H1 (cell line): ENCODE measurements at regions not wholly inside any gene's neighbourhood (a gene's known extent, or its start where the extent isn't known, plus 50 kb on each side); places are given as distances from the start of the nearest gene placed in this dataset.

Experiments used
- ASH2L ChIP-seq: fragments of 200-600, 300-600 bp; sonication (generic); IDR thresholded peaks from one replicate; pipeline ENCODE4 v1.7.1; 2017; ENCODE audit warnings: low read length
- CBX8 ChIP-seq: fragments of 300-800, 300-1000 bp; sonication (generic); IDR thresholded peaks from 2 replicates; pipeline ENCODE4 v1.7.1; 2016; ENCODE audit warnings: low read depth, low read length, borderline replicate concordance
- CEBPB ChIP-seq: IDR thresholded peaks from 2 replicates; pipeline ENCODE4 v1.6.1; 2012; ENCODE audit warnings: low read depth, low read length
- EGR1 ChIP-seq: IDR thresholded peaks from 2 replicates; pipeline ENCODE4 v1.6.1; 2011; ENCODE audit warnings: low read depth, low read length, borderline replicate concordance
- EP300 ChIP-seq, 2 experiments: IDR thresholded peaks; 1 replicate in 1 of 2; 2 replicates in 1 of 2; pipeline ENCODE4 v1.6.1; 2011 to 2012; ENCODE audit warnings: low read depth in 2 of 2, low read length in 2 of 2, mild to moderate bottlenecking in 2 of 2, borderline replicate concordance in 1 of 2, inconsistent platforms in 1 of 2, moderate library complexity in 1 of 2
- MAX ChIP-seq: IDR thresholded peaks from 2 replicates; pipeline ENCODE4 v1.6.1; 2012; ENCODE audit warnings: inconsistent platforms
- NANOG ChIP-seq: IDR thresholded peaks from 2 replicates; pipeline ENCODE4 v1.6.1; 2011; ENCODE audit warnings: low read length, low read depth, mild to moderate bottlenecking, inconsistent platforms; ENCODE audit not compliant: insufficient read depth, poor library complexity, severe bottlenecking
- POLR2A ChIP-seq, 2 experiments: IDR thresholded peaks; 1 replicate in 1 of 2; 2 replicates in 1 of 2; pipeline ENCODE4 v1.6.1; 2011; ENCODE audit warnings: low read depth in 2 of 2, low read length in 2 of 2, mild to moderate bottlenecking in 2 of 2; ENCODE audit errors: control extremely low read depth in 1 of 2
- POLR2AphosphoS5 ChIP-seq: IDR thresholded peaks from 2 replicates; pipeline ENCODE4 v1.6.1; 2011; ENCODE audit warnings: low read depth, low read length
- SP1 ChIP-seq: IDR thresholded peaks from 2 replicates; pipeline ENCODE4 v1.6.1; 2011; ENCODE audit warnings: low read depth, low read length
- SRF ChIP-seq: IDR thresholded peaks from 2 replicates; pipeline ENCODE4 v1.6.1; 2011; ENCODE audit warnings: mild to moderate bottlenecking, low read depth, low read length, moderate library complexity
- TAF7 ChIP-seq: optimal IDR thresholded peaks from 2 replicates; pipeline ENCODE3; 2011; ENCODE audit warnings: low read depth, mild to moderate bottlenecking, inconsistent platforms, low read length, moderate library complexity, borderline replicate concordance
- TBP ChIP-seq: IDR thresholded peaks from 2 replicates; pipeline ENCODE4 v1.6.1; 2011; ENCODE audit warnings: low read depth, low read length, improper control_type of control experiment
- TCF12 ChIP-seq: IDR thresholded peaks from 2 replicates; pipeline ENCODE4 v1.6.1; 2011; ENCODE audit warnings: low read depth, mild to moderate bottlenecking, low read length
- TF ChIP-seq, protein P1 (sequence below): IDR thresholded peaks from 2 replicates; pipeline ENCODE4 v1.6.1; 2012; ENCODE audit warnings: inconsistent platforms

- TF ChIP-seq POLR2A (IDR thresholded peaks at IDR 0.05; ENCODE audit: control extremely low read depth in 1 of 2, low read depth in 2 of 2, low read length in 2 of 2) (peak in 1 of 2 experiments; percentile 48; a peak in 1 of 3 replicates), EP300 (IDR thresholded peaks at IDR 0.05; ENCODE audit: borderline replicate concordance in 1 of 2, low read depth in 2 of 2, low read length in 2 of 2) (peak in 1 of 2 experiments; percentile 66; a peak in 1 of 3 replicates), TCF12 (no peak), CEBPB (no peak), NANOG (no peak), CBX8 (no peak), TAF7 (peak; percentile 41), ASH2L (peak; percentile 32), SP1 (no peak), POLR2AphosphoS5 (peak; percentile 25; the same call in 1 of the 2 replicates), TBP (peak; percentile 51), EGR1 (no peak), SRF (peak; percentile 87), MAX (peak; percentile 67)
- TF ChIP-seq, protein P1, sequence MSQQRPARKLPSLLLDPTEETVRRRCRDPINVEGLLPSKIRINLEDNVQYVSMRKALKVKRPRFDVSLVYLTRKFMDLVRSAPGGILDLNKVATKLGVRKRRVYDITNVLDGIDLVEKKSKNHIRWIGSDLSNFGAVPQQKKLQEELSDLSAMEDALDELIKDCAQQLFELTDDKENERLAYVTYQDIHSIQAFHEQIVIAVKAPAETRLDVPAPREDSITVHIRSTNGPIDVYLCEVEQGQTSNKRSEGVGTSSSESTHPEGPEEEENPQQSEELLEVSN, result peak; percentile 90
Observed at GRCh38 chr6:40183902-40184301, 249.6 kb upstream of the MOCS1 start (continued).
